GM13976 (cell line): ENCODE measurements at regions not wholly inside any gene's neighbourhood (a gene's known extent, or its start where the extent isn't known, plus 50 kb on each side); places are given as distances from the start of the nearest gene placed in this dataset.

Experiments
- DNase-seq: peaks from one replicate; pipeline ENCODE4 v3.0.0; 2012; ENCODE audit warnings: low spot score
- CTCF ChIP-seq: IDR thresholded peaks from 2 replicates; pipeline ENCODE4 v1.5.1; 2012; ENCODE audit warnings: borderline replicate concordance, mild to moderate bottlenecking; ENCODE audit not compliant: insufficient read depth; ENCODE audit errors: extremely low read depth, missing control alignments, control extremely low read depth
- in situ Hi-C: fragments of 300-500 bp; cut with MboI; formaldehyde crosslinking; loops from one replicate; pipeline ENCODE4 v1.12.0; 2022; ENCODE audit warnings: low sequenced_read_pairs, mixed read lengths, inconsistent platforms; ENCODE audit not compliant: unreplicated experiment

DNA sequence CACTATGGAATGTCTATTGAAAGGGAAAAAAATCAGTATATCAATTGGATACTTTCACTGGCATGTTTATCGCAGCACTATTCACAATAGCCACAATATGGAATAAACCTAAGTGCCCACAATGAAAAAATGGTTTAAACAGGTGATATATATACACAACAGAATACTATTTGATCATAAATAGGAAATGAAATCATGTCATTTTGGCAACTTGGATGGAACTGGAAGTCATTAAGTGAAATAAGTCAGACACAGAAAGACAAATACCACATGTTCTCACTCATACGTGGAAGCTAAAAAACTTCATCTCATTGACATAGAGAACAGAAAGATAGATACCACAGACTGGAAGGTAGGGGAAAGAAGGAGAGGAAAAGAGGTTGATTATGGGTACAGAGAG lies 471.6 kb upstream of the FTMT start:
- in situ Hi-C loops, result no loop called here
- no peak for DNase-seq
- no peak for TF ChIP-seq CTCF

DNA sequence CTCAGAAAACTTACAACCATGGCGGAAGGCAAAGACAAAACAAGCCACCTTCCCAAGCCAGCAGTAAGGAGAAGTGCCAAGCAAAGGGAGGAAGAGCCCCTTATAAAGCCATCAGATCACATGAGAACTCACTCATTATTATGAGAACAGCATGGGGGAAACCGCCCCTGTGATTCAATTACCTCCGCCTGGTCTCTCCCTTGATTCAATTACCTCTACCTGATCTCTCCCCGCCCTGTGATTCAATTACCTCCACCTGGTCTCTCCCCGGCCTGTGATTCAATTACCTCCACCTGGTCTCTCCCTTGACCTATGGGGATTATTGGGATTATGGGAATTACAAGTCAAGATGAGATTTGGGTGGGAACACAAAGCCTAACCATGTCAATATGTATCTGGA lies 467.3 kb upstream of the FTMT start:
- in situ Hi-C loops, result no loop called here
- TF ChIP-seq CTCF, result no peak
- DNase-seq, result no peak

DNA sequence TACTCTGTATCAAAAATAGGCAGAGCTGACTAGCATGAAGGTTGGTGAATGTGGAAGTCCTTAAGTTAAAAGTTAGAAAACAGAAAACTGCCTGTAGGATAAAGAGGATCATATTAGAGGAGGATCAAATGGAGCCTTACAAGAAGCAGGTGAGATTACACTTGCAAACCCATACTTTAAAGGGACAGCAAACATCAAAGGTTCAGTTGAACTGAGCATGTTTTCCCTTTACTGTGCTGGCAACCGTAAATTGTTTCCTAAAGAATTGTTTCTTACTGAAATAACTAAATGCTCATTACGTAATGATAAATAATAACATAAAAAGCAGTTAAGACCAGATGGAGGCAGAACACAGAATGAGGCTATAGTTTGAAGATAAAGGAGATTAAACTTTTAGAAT lies 465.3 kb upstream of the FTMT start:
- TF ChIP-seq CTCF, result no peak
- DNase-seq, result no peak
- in situ Hi-C loops, result no loop called here

GRCh38 chr5:121396716-121397115 lies 455.0 kb upstream of the FTMT start:
- in situ Hi-C loops, result no loop called here
- TF ChIP-seq CTCF, result no peak
- no peak for DNase-seq

DNA sequence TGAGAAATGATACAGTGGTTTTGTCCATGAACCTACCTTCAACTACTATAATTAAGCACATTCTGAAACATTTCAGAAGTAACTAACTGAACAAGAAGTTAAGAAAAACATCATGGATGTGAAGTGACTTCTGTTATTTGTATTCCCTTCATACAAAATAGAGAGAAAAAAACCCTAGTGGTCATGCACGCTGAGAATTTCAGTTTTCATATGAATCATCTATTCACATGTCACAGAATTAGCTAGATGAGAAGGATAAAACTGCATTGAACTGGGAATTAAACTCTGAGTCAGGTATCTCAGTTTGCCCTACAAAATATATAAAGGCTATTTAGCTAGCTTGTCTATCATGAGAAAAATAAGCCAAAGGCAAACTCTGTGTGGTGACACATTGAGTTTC lies 451.8 kb upstream of the FTMT start:
- DNase-seq, result no peak
- in situ Hi-C loops, result no loop called here
- TF ChIP-seq CTCF, result no peak

DNA sequence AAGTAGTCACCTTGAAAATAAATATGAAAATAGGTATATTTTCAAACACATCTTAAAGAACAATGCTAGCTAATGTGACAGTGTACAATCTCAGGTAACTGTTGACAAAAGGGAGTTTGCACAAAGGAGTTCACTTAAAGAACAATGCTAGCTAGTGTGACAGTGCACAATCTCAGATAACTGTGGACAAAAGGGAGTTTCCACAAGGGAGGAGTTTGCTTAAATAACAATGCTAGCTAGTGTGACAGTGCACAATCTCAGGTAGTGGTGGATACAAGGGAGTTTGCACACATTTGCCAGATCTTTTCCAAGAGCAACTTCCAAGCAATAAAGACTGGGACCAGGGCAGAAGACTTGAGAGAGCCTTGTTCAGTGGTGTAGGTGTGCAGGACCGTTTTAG lies 442.9 kb upstream of the FTMT start:
- in situ Hi-C loops, result no loop called here
- no peak for DNase-seq
- TF ChIP-seq CTCF, result no peak

GRCh38 chr5:121415270-121415669 lies 436.4 kb upstream of the FTMT start:
- in situ Hi-C loops, result no loop called here
- no peak for TF ChIP-seq CTCF
- DNase-seq, result no peak
